ENCODE measurements at regions not wholly inside any gene's neighbourhood (a gene's known extent, or its start where the extent isn't known, plus 50 kb on each side); places are given as distances from the start of the nearest gene placed in this dataset.

DNA sequence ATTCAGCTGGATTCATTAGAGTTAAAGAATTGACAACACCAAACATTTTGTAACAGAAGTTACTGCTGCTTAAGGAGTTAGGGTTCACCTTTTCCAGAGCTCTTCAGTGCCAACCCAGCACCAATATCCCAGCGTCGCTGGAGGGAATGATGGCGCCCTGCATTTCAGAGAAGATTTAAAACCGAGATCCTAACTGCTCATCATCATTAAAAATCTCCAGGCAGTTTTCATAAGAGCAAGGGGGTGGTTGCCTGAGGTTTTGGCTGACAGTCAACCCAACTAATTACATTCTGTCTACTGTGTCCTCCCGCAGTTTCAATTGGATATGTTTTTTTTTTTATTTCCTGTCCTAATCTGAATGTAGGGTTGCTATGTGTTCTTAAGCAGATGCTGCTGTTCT is 509.6 kb upstream of the TCF4 start:
- TF ChIP-seq, protein P1, sequence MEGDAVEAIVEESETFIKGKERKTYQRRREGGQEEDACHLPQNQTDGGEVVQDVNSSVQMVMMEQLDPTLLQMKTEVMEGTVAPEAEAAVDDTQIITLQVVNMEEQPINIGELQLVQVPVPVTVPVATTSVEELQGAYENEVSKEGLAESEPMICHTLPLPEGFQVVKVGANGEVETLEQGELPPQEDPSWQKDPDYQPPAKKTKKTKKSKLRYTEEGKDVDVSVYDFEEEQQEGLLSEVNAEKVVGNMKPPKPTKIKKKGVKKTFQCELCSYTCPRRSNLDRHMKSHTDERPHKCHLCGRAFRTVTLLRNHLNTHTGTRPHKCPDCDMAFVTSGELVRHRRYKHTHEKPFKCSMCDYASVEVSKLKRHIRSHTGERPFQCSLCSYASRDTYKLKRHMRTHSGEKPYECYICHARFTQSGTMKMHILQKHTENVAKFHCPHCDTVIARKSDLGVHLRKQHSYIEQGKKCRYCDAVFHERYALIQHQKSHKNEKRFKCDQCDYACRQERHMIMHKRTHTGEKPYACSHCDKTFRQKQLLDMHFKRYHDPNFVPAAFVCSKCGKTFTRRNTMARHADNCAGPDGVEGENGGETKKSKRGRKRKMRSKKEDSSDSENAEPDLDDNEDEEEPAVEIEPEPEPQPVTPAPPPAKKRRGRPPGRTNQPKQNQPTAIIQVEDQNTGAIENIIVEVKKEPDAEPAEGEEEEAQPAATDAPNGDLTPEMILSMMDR (IDR thresholded peaks at IDR 0.05) = no peak
- no peak for TF ChIP-seq POLR2A (IDR thresholded peaks at IDR 0.05)
